Spleen (tissue), 11 donors: ENCODE measurements at regions not wholly inside any gene's neighbourhood (a gene's known extent, or its start where the extent isn't known, plus 50 kb on each side); places are given as distances from the start of the nearest gene placed in this dataset.

Source experiments
- DNase-seq: peaks from one replicate; pipeline ENCODE4 v3.0.0-alpha.2; 2020
- H3K27ac ChIP-seq, 8 donors: fragments of 200-600 bp; sonication (generic) in 7 of 8; 1 replicate in 4 of 8; 2 replicates in 4 of 8; pipeline versions ENCODE4 v1.5.0 to v1.8.0; 2016 to 2021; ENCODE audit warnings: inconsistent platforms in 4 of 8, mild to moderate bottlenecking in 4 of 8, moderate library complexity in 1 of 8
- H3K27me3 ChIP-seq, 7 donors: fragments of 200-600 bp; sonication (generic) in 6 of 7; replicated peaks in 1 of 7; 1 replicate in 4 of 7; 2 replicates in 3 of 7; pipeline versions ENCODE4 v1.5.0 to v1.8.0; 2016 to 2021; ENCODE audit warnings: inconsistent platforms in 3 of 7, mild to moderate bottlenecking in 1 of 7
- H3K36me3 ChIP-seq, 6 donors: fragments of 200-600 bp; sonication (generic) in 5 of 6; 1 replicate in 4 of 6; 2 replicates in 2 of 6; pipeline versions ENCODE4 v1.5.0 to v1.8.0; 2016 to 2021; ENCODE audit warnings: inconsistent platforms in 2 of 6
- H3K4me1 ChIP-seq, 6 donors: fragments of 200-600 bp; sonication (generic) in 5 of 6; 1 replicate in 3 of 6; 2 replicates in 3 of 6; pipeline versions ENCODE4 v1.5.0 to v1.8.0; 2016 to 2021; ENCODE audit warnings: inconsistent platforms in 3 of 6
- H3K4me3 ChIP-seq, 8 donors: fragments of 200-600 bp; sonication (generic) in 7 of 8; 1 replicate in 4 of 8; 2 replicates in 4 of 8; pipeline versions ENCODE4 v1.5.0 to v1.8.0; 2016 to 2021; ENCODE audit warnings: inconsistent platforms in 4 of 8, mild to moderate bottlenecking in 4 of 8, moderate library complexity in 2 of 8
- H3K9me3 ChIP-seq, 8 donors: fragments of 200-600 bp; sonication (generic) in 7 of 8; 1 replicate in 4 of 8; 2 replicates in 4 of 8; pipeline versions ENCODE4 v1.5.0 to v1.8.0; 2016 to 2021; ENCODE audit warnings: inconsistent platforms in 4 of 8
- POLR2A ChIP-seq, 3 donors: fragments of 450-650 bp; IDR thresholded peaks; one replicate each; pipeline ENCODE4 v1.5.1; 2017; ENCODE audit warnings: antibody characterized with exemption in 3 of 3, mild to moderate bottlenecking in 1 of 3
- POLR2AphosphoS5 ChIP-seq, 3 donors: sonication (generic); formaldehyde crosslinking; IDR thresholded peaks; one replicate each; pipeline ENCODE4 v1.5.1; 2017; ENCODE audit warnings: antibody characterized with exemption in 3 of 3
- WGBS, 5 donors: extraction: QIAGEN DNeasy Blood & Tissue Kit in 3 of 5; methylation state at CpG; one replicate each; pipeline versions ENCODE4 v1.1.5 to v1.1.7; 2013 to 2018; 5-methylcytosine and 5-hydroxymethylcytosine counted together
- intact Hi-C: fragments of 100-400 bp; cut with DNase I; formaldehyde crosslinking; loops from one replicate; pipeline ENCODE4 v1.15.0; 2023; ENCODE audit warnings: low total_unique reads
- TF ChIP-seq, protein P1 (sequence below), 11 experiments: fragments of 200-600 bp in 7 of 11; fragments of 450-650 bp in 4 of 11; sonication (generic) in 4 of 11; IDR thresholded peaks in 8 of 11; conservative IDR thresholded peaks in 3 of 11; 1 replicate in 7 of 11; 2 replicates in 4 of 11; pipeline versions ENCODE4 v1.4.0 to v1.8.0; 2016 to 2021; ENCODE audit warnings: antibody characterized with exemption in 11 of 11, inconsistent platforms in 4 of 11, mild to moderate bottlenecking in 1 of 11
- donor health status: healthy with polysubstance abuse.
- donor health status: DM: no; HTN: no; CAD: no; lungs with moderate emphysema.
- donor health status: DM: no; HTN: no; CAD: no.
- donor health status: Bipolar disorder and iron deficiency.
- donor health status: healthy.
- donor health status: DM: no; HTN: no; CAD: no.
- donor health status: DM: yes; HTN: yes; CAD: no.

DNA sequence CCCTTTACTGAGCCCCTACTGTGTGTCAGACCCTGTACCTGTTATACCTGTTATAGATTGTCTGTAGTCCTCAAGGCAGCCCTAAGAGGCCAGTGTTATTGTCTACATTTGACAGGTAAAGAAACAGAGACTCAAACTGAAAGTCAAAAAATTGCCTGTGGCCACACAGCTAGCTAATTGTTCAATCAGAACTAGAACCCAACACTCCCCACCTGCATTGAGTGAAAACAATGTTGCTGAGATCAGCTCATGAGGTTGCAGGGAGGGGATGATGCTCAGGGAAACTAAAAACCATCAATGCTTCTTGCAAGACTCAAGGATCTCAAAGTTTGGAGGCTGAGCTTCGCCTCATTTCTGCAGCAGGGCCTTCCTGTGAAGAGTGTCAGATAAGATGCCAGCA lies 109.5 kb upstream of the LMO4 start:
- DNase-seq = no peak
- no peak for TF ChIP-seq POLR2AphosphoS5 (IDR thresholded peaks at IDR 0.05)
- TF ChIP-seq POLR2A (IDR thresholded peaks at IDR 0.05) = no peak
- TF ChIP-seq, protein P1, sequence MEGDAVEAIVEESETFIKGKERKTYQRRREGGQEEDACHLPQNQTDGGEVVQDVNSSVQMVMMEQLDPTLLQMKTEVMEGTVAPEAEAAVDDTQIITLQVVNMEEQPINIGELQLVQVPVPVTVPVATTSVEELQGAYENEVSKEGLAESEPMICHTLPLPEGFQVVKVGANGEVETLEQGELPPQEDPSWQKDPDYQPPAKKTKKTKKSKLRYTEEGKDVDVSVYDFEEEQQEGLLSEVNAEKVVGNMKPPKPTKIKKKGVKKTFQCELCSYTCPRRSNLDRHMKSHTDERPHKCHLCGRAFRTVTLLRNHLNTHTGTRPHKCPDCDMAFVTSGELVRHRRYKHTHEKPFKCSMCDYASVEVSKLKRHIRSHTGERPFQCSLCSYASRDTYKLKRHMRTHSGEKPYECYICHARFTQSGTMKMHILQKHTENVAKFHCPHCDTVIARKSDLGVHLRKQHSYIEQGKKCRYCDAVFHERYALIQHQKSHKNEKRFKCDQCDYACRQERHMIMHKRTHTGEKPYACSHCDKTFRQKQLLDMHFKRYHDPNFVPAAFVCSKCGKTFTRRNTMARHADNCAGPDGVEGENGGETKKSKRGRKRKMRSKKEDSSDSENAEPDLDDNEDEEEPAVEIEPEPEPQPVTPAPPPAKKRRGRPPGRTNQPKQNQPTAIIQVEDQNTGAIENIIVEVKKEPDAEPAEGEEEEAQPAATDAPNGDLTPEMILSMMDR (IDR thresholded peaks at IDR 0.05 in 8 of 11, conservative IDR thresholded peaks at IDR 0.05 in 3 of 11) = no peak
- Histone ChIP-seq H3K4me1 (peaks cover 0 to 5% (median 0%) of the 10 kb centered on the region in 6 donors), H3K27me3 (no peaks in the 10 kb centered on the region), H3K27ac (no peak overlapping the region), H3K36me3 (no peaks in the 10 kb centered on the region), H3K9me3 (peaks cover 0 to 16% (median 12%) of the 10 kb centered on the region in 8 donors), H3K4me3 (no peak overlapping the region)
- intact Hi-C loops = no loop called here
- 52 to 86% (median 69%) methylated on average over 1 of the region's 1 CpG for WGBS, 5 donors

DNA sequence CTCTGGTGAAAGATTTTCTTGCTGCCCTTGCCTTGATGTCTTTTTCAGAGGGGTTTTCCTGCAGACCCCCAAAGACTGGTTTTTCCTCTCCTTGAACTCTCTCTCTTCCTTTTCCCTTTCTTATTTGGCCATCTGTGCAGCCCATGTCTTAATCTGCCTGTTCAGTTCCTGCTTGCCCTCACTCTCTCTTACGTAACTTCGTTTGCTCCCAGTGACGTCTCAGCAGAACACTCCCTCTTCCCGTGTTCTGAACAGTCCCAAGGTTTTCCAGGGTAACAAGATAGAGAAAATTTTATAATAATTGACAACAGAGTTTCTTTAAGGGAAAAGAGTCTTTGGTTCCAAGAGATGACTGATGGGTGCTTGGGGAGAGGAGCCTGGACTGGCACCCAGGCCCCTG lies 109.1 kb upstream of the LMO4 start:
- 38 to 65% (median 49%) methylated on average over 4 of the region's 4 CpGs for WGBS, 5 donors
- H3K27me3 ChIP-seq = no peaks in the 10 kb centered on the region
- DNase-seq = no peak

DNA sequence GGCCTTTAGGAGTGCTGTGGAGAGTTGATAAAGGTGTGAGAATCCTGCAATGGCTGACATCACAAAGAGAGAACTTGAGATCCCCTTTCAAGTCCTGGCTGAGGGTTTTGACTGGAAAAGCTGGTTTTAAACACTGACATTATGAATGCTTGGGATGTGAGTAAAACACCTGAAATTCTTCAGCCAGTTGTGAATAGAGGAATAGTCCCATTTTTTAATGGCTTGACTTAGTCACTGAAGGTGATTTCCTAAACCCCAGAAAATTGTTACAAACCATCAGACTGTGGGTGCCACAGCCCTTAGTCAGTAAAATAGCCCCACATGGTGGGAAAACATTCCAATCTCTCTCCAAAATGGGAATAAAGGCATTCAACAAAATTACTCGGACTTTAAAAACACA lies 107.7 kb upstream of the LMO4 start:
- Histone ChIP-seq H3K4me1 (peaks cover 0 to 7% (median under 1%) of the 10 kb centered on the region in 6 donors), H3K4me3 (no peak overlapping the region), H3K9me3 (peaks cover 0 to 6% (median 3%) of the 10 kb centered on the region in 8 donors), H3K36me3 (no peaks in the 10 kb centered on the region), H3K27me3 (no peaks in the 10 kb centered on the region), H3K27ac (no peak overlapping the region)
- no peak for DNase-seq
- 89 to 100% (median 98%) methylated on average over 1 of the region's 1 CpG for WGBS, 5 donors
- intact Hi-C loops = no loop called here
- no peak for TF ChIP-seq POLR2A (IDR thresholded peaks at IDR 0.05)
- TF ChIP-seq POLR2AphosphoS5 (IDR thresholded peaks at IDR 0.05) = no peak
- TF ChIP-seq, protein P1 (IDR thresholded peaks at IDR 0.05 in 8 of 11, conservative IDR thresholded peaks at IDR 0.05 in 3 of 11) = no peak

More for the DNA sequence above, 109.1 kb upstream of the LMO4 start:
- TF ChIP-seq, protein P1 (IDR thresholded peaks at IDR 0.05 in 8 of 11, conservative IDR thresholded peaks at IDR 0.05 in 3 of 11) = no peak
- TF ChIP-seq POLR2A (IDR thresholded peaks at IDR 0.05) (no peak), POLR2AphosphoS5 (IDR thresholded peaks at IDR 0.05) (no peak)
- Histone ChIP-seq H3K4me3 (no peak overlapping the region), H3K36me3 (no peaks in the 10 kb centered on the region), H3K4me1 (peaks cover 0 to 5% (median 0%) of the 10 kb centered on the region in 6 donors), H3K9me3 (peaks cover 0 to 16% (median 12%) of the 10 kb centered on the region in 8 donors), H3K27ac (no peak overlapping the region)
- intact Hi-C loops = no loop called here

DNA sequence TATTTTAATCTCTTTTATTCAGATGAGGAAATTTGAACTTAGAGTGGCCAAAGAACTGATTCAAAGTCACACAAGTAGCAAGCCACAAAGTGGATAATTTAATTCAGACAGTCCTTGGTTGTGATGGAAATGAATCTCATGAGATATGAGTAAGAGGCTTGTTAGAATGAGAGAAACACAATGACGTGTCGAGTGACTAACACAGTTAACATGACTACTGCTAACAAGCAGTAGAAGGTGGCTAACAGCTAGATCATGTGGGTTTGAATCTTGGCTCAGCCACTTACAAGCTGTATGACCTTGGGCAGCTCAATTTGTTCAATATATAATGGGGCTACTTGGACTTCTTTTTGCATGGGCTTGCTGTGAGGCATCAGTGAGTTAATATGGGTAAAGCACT lies 104.5 kb upstream of the LMO4 start:
- Histone ChIP-seq H3K9me3 (no peaks in the 10 kb centered on the region), H3K4me1 (peaks cover 0 to 16% (median 6%) of the 10 kb centered on the region in 6 donors), H3K27me3 (no peaks in the 10 kb centered on the region), H3K27ac (no peak overlapping the region), H3K4me3 (no peak overlapping the region), H3K36me3 (no peaks in the 10 kb centered on the region)
- no peak for DNase-seq
- 62 to 85% (median 70%) methylated on average over 2 of the region's 2 CpGs for WGBS, 5 donors
- intact Hi-C loops = no loop called here
- TF ChIP-seq POLR2A (IDR thresholded peaks at IDR 0.05) (no peak), POLR2AphosphoS5 (IDR thresholded peaks at IDR 0.05) (no peak)
- TF ChIP-seq, protein P1 (IDR thresholded peaks at IDR 0.05 in 8 of 11, conservative IDR thresholded peaks at IDR 0.05 in 3 of 11) = no peak
